ENCODE measurements at regions not wholly inside any gene's neighbourhood (a gene's known extent, or its start where the extent isn't known, plus 50 kb on each side); places are given as distances from the start of the nearest gene placed in this dataset.

DNA sequence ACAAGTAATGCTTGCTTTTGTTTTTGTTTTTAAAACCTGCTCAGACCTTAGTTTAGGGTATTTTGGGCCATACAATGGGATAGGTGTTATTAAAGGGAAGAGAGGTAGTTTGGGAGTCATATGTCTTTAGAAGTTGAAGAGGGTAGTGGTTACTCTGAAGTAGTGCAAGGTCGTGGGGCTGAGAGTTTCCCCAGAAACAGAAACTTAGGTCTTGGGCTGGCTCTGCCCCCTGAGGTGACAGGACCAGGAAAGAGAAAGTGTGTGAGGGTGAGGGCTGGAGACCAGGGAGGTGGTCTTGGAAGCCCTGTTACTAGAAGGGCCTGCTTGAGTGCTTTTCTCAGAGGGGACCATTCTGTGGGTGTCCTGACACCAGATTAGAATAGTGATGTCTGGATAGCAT is 500.5 kb upstream of the SPHKAP start:
- TF ChIP-seq POLR2A (IDR thresholded peaks at IDR 0.05): no peak
- TF ChIP-seq, protein P1, sequence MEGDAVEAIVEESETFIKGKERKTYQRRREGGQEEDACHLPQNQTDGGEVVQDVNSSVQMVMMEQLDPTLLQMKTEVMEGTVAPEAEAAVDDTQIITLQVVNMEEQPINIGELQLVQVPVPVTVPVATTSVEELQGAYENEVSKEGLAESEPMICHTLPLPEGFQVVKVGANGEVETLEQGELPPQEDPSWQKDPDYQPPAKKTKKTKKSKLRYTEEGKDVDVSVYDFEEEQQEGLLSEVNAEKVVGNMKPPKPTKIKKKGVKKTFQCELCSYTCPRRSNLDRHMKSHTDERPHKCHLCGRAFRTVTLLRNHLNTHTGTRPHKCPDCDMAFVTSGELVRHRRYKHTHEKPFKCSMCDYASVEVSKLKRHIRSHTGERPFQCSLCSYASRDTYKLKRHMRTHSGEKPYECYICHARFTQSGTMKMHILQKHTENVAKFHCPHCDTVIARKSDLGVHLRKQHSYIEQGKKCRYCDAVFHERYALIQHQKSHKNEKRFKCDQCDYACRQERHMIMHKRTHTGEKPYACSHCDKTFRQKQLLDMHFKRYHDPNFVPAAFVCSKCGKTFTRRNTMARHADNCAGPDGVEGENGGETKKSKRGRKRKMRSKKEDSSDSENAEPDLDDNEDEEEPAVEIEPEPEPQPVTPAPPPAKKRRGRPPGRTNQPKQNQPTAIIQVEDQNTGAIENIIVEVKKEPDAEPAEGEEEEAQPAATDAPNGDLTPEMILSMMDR (IDR thresholded peaks at IDR 0.05): no peak

All from body of pancreas (tissue), 4 donors.